Lower lobe of right lung (tissue), 2 donors: ENCODE measurements at regions not wholly inside any gene's neighbourhood (a gene's known extent, or its start where the extent isn't known, plus 50 kb on each side); places are given as distances from the start of the nearest gene placed in this dataset.

Experiments used
- ATAC-seq, 2 donors: fragments of 200-7000 bp; cut with Tn5 transposase; one replicate each; pipeline ENCODE4 v1.9.1; 2020 to 2022; ENCODE audit warnings: mild to moderate bottlenecking in 2 of 2, moderate library complexity in 2 of 2
- DNase-seq: peaks from one replicate; pipeline ENCODE4 v3.0.0-alpha.2; 2020
- H3K27ac ChIP-seq: fragments of 200-600 bp; one replicate; pipeline ENCODE4 v1.8.0; 2022
- H3K27me3 ChIP-seq: fragments of 200-600 bp; one replicate; pipeline ENCODE4 v1.8.0; 2022; ENCODE audit warnings: low read depth
- H3K36me3 ChIP-seq: fragments of 200-600 bp; one replicate; pipeline ENCODE4 v1.8.0; 2022; ENCODE audit warnings: mild to moderate bottlenecking
- H3K4me1 ChIP-seq: fragments of 200-600 bp; one replicate; pipeline ENCODE4 v1.8.0; 2022
- H3K4me3 ChIP-seq: fragments of 200-600 bp; one replicate; pipeline ENCODE4 v1.8.0; 2022; ENCODE audit warnings: mild to moderate bottlenecking
- H3K9me3 ChIP-seq: fragments of 200-600 bp; one replicate; pipeline ENCODE4 v1.8.0; 2022
- intact Hi-C: fragments of 100-400 bp; cut with DNase I; formaldehyde crosslinking; loops from one replicate; pipeline ENCODE4 v1.11.0; 2022
- TF ChIP-seq, protein P1 (sequence below): fragments of 200-600 bp; IDR thresholded peaks from one replicate; pipeline ENCODE4 v1.8.0; 2022; ENCODE audit warnings: antibody characterized with exemption, mild to moderate bottlenecking
- donor health status: DM: no; HTN: yes; CAD: no; lungs with severe emphysema.

DNA sequence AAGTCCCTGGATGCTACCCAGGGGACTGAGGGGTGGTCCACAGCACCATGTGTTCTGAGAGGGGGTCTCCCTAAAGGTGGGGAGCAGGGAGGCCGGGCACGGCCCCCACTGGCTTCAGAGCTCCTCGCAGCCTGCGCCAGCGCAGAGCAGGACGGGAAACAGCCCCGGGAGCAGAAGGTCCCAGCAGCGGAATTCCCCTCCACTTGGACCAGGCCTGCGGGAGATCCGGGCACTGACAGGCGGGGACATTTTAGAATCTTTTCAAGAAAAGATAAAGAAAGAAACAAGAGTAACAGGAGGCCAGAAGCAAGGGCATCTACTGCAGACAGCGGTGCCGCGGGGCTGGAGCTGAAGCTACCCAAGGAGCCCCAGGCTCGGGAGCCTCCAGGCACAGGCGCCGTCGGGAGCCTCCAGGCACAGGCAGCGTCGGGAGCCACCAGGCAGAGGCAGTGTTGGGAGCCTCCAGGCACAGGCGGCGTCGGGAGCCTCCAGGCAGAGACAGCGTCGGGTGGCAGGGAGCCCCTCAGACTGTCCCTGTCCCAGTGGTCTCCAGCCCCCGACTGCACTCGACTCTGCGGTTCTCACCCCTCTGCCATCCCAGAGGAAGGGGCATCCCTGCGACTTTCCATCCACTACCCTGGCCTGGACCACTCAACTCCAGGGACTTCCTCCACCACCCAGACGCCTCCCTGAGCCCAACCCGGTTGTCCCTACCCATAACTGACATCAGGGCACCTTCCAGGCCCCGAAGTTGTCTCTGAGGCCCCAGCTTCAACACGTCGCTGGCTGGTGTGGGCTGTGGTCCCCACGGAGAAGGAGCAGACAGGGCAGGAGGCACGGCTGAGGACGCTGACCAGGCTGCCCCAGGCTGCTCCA is 211.1 kb downstream of the BRD1 start:
- Histone ChIP-seq H3K4me3 (no peak overlapping the region), H3K27me3 (no peaks in the 10 kb centered on the region), H3K36me3 (no peaks in the 10 kb centered on the region), H3K9me3 (peaks cover 3% of the 10 kb centered on the region), H3K27ac (no peak overlapping the region), H3K4me1 (no peaks in the 10 kb centered on the region)
- peak; percentile 38 for DNase-seq
- TF ChIP-seq, protein P1, sequence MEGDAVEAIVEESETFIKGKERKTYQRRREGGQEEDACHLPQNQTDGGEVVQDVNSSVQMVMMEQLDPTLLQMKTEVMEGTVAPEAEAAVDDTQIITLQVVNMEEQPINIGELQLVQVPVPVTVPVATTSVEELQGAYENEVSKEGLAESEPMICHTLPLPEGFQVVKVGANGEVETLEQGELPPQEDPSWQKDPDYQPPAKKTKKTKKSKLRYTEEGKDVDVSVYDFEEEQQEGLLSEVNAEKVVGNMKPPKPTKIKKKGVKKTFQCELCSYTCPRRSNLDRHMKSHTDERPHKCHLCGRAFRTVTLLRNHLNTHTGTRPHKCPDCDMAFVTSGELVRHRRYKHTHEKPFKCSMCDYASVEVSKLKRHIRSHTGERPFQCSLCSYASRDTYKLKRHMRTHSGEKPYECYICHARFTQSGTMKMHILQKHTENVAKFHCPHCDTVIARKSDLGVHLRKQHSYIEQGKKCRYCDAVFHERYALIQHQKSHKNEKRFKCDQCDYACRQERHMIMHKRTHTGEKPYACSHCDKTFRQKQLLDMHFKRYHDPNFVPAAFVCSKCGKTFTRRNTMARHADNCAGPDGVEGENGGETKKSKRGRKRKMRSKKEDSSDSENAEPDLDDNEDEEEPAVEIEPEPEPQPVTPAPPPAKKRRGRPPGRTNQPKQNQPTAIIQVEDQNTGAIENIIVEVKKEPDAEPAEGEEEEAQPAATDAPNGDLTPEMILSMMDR = no peak
- ATAC-seq = no peak
- intact Hi-C loops = no loop called here

- Histone ChIP-seq H3K27ac (no peak overlapping the region), H3K4me3 (no peak overlapping the region), H3K36me3 (no peaks in the 10 kb centered on the region), H3K9me3 (peaks cover 3% of the 10 kb centered on the region), H3K4me1 (no peaks in the 10 kb centered on the region), H3K27me3 (no peaks in the 10 kb centered on the region)
- TF ChIP-seq, protein P1 = no peak
- ATAC-seq (no peak), DNase-seq (peak; percentile 38)
- intact Hi-C loops = no loop called here
Observed at GRCh38 chr22:49614966-49615965, 212.4 kb downstream of the BRD1 start.

DNA sequence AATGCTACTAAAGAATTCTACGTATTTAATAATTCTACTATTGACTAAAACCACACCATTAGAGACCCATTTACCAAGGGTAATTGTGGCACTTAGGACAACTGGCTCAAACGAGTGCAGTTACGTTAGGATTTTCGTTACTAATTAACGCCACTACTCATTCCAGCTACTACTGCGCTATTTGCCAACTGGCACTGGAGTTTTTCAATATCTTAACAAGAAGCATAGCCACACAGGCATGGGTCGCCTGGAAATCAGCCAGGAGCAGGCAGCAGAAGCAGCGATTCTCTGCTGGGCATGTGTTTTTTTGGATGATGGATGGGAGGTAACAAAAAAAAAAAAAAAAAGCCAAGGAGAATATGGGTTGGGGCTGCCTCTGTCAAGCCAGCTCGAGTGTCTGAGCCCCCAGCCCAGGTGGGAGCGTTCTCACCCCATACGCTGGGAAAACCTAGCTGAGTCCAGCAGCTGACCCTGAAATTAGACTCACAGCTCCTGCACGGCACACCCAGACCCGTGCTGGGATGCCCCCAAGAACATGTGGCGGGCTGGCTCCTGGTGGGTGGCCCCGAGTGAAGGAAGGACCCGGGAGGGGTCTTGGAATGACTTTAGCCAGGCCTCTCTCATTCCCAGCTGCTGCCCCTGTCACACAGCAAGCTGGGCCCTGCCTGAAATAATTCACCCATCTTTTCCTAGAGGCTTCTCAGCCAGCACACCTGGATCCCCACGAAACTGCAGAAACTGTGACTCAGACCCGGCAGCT is 214.0 kb downstream of the BRD1 start:
- H3K36me3 ChIP-seq = no peaks in the 10 kb centered on the region
- H3K4me1 ChIP-seq = no peaks in the 10 kb centered on the region
- DNase-seq (no peak), ATAC-seq (no peak)
- H3K9me3 ChIP-seq = peaks cover 3% of the 10 kb centered on the region
- no peak overlapping the region for H3K4me3 ChIP-seq
- no peaks in the 10 kb centered on the region for H3K27me3 ChIP-seq
- intact Hi-C loops = no loop called here
- TF ChIP-seq, protein P1 = no peak
- H3K27ac ChIP-seq = no peak overlapping the region

DNA sequence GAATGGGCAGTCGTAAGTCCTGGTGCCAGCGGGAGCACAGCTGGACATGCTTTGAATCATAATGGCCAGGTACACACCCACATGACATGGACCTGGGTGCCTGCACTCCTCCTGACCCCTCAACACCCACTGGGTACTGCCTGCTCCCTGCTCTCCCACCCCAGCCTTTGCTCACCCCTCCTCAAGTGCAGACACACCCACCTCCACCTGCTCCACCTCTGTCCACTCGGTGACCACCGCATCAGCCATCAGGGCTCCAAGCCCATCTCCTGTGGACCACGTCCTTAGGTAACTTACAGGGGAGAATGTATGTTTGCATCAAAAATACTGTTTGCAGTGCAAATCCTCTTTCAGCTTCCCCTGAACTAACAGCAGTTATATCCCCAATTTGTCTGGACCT is 214.6 kb downstream of the BRD1 start:
- TF ChIP-seq, protein P1 = no peak
- DNase-seq = no peak
- Histone ChIP-seq H3K27me3 (no peaks in the 10 kb centered on the region), H3K27ac (no peak overlapping the region), H3K4me3 (no peak overlapping the region), H3K4me1 (no peaks in the 10 kb centered on the region), H3K9me3 (peaks cover 3% of the 10 kb centered on the region), H3K36me3 (no peaks in the 10 kb centered on the region)
- intact Hi-C loops = no loop called here
- no peak for ATAC-seq
